HG02610 (cell line): ENCODE measurements at regions not wholly inside any gene's neighbourhood (a gene's known extent, or its start where the extent isn't known, plus 50 kb on each side); places are given as distances from the start of the nearest gene placed in this dataset.
"Not testable (repeated sequence)": the region's sequence is repeated elsewhere in the genome, so short reads cannot be mapped to it uniquely, and the experiment has no call there.

ENCODE experiments used
- ATAC-seq: cut with Tn5 transposase; IDR thresholded peaks from one replicate; pipeline ENCODE4 v1.9.1; 2021; ENCODE audit warnings: mild to moderate bottlenecking, moderate library complexity; ENCODE audit not compliant: unreplicated experiment

GRCh38 chr6:6861351-6861894, 246.3 kb upstream of the RREB1 start:
- no peak for ATAC-seq

GRCh38 chr6:6861995-6862394, 245.8 kb upstream of the RREB1 start:
- no peak for ATAC-seq

GRCh38 chr6:6863970-6864639, 243.7 kb upstream of the RREB1 start:
- no peak for ATAC-seq

- no peak for ATAC-seq
These were observed 242.2 kb upstream of the RREB1 start for GRCh38 chr6:6865611-6866010.

- ATAC-seq = no peak
These were observed 240.9 kb upstream of the RREB1 start for GRCh38 chr6:6866656-6867403.

GRCh38 chr6:6867404-6867799, 240.4 kb upstream of the RREB1 start:
- ATAC-seq = no peak

- ATAC-seq = no peak
These were observed 238.7 kb upstream of the RREB1 start for GRCh38 chr6:6869094-6869493.

GRCh38 chr6:6870921-6871320, 236.8 kb upstream of the RREB1 start:
- ATAC-seq = no peak

- no peak for ATAC-seq
These were observed 235.1 kb upstream of the RREB1 start for GRCh38 chr6:6872459-6873344.

GRCh38 chr6:6873778-6874177, 234.0 kb upstream of the RREB1 start:
- ATAC-seq = no peak

GRCh38 chr6:6875818-6876470, 231.8 kb upstream of the RREB1 start:
- no peak for ATAC-seq

- ATAC-seq = not testable (repeated sequence)
These were observed 230.0 kb upstream of the RREB1 start for GRCh38 chr6:6877792-6878191.

GRCh38 chr6:6878887-6879585, 228.7 kb upstream of the RREB1 start:
- ATAC-seq = no peak

GRCh38 chr6:6879586-6879974, 228.2 kb upstream of the RREB1 start:
- ATAC-seq = not testable (repeated sequence)

GRCh38 chr6:6880745-6881437, 226.9 kb upstream of the RREB1 start:
- no peak for ATAC-seq

- no peak for ATAC-seq
These were observed 226.1 kb upstream of the RREB1 start for GRCh38 chr6:6881438-6882225.

GRCh38 chr6:6882592-6882991, 225.2 kb upstream of the RREB1 start:
- ATAC-seq = no peak

- no peak for ATAC-seq
These were observed 224.8 kb upstream of the RREB1 start for GRCh38 chr6:6883011-6883410.

GRCh38 chr6:6884193-6884627, 223.6 kb upstream of the RREB1 start:
- no peak for ATAC-seq
